ENCODE measurements at regions not wholly inside any gene's neighbourhood (a gene's known extent, or its start where the extent isn't known, plus 50 kb on each side); places are given as distances from the start of the nearest gene placed in this dataset.

DNA sequence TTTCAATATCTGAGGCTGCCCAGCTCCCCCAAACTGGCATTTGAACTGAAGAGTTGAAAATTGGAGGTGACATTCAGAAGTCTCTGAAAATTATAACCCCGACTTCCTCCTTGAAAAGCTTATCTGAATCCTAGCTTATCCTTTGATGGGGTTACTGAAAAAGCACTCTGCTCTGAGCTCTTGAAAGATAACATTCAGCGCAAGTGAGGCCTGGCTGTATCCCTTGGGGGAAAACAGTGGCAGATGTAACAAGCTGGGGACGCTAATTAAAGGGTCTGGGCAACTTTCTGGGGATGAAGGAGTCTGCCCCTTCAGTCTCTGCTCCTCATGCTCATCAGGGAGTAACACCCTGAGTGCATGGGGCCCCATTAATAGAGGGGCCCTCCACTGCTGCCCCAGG is 402.0 kb upstream of the CADM1 start:
- Histone ChIP-seq H3F3A (ENCODE audit: insufficient read depth, low read length) (no peaks in the 10 kb centered on the region), H3K9ac (ENCODE audit: low read length) (no peak overlapping the region), H3K9me3 (ENCODE audit: low read length) (no peaks in the 10 kb centered on the region), H3K36me3 (ENCODE audit: insufficient read depth, low read length) (no peaks in the 10 kb centered on the region), H3K4me1 (ENCODE audit: insufficient read depth, low read length, severe bottlenecking) (no peaks in the 10 kb centered on the region), H3K9me2 (ENCODE audit: low read depth, low read length) (no peaks in the 10 kb centered on the region), H3K4me3 (ENCODE audit: low read depth, low read length, poor library complexity, severe bottlenecking) (no peak overlapping the region), H3K79me2 (ENCODE audit: insufficient read depth, low read length) (no peaks in the 10 kb centered on the region), H3K4me2 (ENCODE audit: low read length) (no peak overlapping the region), H2AFZ (ENCODE audit: low read length) (no peak overlapping the region), H4K20me1 (ENCODE audit: insufficient read depth, low read length) (no peaks in the 10 kb centered on the region), H3K27me3 (ENCODE audit: insufficient read depth, low read length) (no peaks in the 10 kb centered on the region), H3K27ac (ENCODE audit: low read depth, low read length, poor library complexity, severe bottlenecking) (no peak overlapping the region)
- TF ChIP-seq EZH2 (IDR thresholded peaks at IDR 0.05; ENCODE audit: borderline replicate concordance, low read length), result no peak
- TF ChIP-seq, protein P1, sequence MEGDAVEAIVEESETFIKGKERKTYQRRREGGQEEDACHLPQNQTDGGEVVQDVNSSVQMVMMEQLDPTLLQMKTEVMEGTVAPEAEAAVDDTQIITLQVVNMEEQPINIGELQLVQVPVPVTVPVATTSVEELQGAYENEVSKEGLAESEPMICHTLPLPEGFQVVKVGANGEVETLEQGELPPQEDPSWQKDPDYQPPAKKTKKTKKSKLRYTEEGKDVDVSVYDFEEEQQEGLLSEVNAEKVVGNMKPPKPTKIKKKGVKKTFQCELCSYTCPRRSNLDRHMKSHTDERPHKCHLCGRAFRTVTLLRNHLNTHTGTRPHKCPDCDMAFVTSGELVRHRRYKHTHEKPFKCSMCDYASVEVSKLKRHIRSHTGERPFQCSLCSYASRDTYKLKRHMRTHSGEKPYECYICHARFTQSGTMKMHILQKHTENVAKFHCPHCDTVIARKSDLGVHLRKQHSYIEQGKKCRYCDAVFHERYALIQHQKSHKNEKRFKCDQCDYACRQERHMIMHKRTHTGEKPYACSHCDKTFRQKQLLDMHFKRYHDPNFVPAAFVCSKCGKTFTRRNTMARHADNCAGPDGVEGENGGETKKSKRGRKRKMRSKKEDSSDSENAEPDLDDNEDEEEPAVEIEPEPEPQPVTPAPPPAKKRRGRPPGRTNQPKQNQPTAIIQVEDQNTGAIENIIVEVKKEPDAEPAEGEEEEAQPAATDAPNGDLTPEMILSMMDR (IDR thresholded peaks at IDR 0.05; ENCODE audit: low read length), result no peak

DNA sequence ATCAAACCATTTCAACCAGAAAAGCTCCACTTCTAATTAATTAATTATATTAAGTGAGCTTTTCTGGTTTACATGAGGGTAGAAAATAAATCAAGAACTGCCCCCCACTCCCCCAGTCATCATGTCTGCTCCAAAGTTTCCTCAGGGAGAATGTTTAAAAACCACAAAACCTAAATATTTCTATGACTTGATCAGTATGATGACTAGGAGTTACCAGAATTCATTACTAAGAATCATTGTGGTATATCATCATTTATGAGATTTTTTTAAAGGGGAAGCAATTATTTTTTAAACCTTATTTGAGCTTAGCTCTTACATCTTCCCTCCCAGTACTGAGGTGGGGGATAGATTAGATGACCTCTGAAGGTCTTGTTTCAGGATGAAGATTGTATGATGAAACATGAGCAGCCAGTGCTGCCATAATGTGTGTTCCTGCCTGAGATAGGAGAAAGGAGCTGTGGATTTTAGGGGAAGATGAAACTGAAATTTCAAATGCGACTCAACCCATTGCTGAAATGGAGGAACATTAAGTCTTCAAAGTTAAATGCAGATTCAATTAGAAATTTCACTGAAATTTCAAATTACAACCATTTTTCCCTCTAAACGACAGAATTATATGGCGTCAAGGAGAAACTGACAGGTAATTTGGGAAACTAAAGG is 401.3 kb upstream of the CADM1 start:
- H3K4me2 ChIP-seq (ENCODE audit: low read length), result no peak overlapping the region
- no peaks in the 10 kb centered on the region for H3K36me3 ChIP-seq (ENCODE audit: insufficient read depth, low read length)

GRCh38 chr11:115903179-115903578 is 399.0 kb upstream of the CADM1 start:
- H3K9ac ChIP-seq (ENCODE audit: low read length), result no peak overlapping the region
- no peaks in the 10 kb centered on the region for H3K4me1 ChIP-seq (ENCODE audit: insufficient read depth, low read length, severe bottlenecking)
- no peaks in the 10 kb centered on the region for H3K27me3 ChIP-seq (ENCODE audit: insufficient read depth, low read length)
- H3K27ac ChIP-seq (ENCODE audit: low read depth, low read length, poor library complexity, severe bottlenecking), result no peak overlapping the region
- no peak overlapping the region for H3K4me2 ChIP-seq (ENCODE audit: low read length)
- H3K4me3 ChIP-seq (ENCODE audit: low read depth, low read length, poor library complexity, severe bottlenecking), result no peak overlapping the region
- H3K9me2 ChIP-seq (ENCODE audit: low read depth, low read length), result no peaks in the 10 kb centered on the region
- no peaks in the 10 kb centered on the region for H3K36me3 ChIP-seq (ENCODE audit: insufficient read depth, low read length)
- TF ChIP-seq, protein P1 (IDR thresholded peaks at IDR 0.05; ENCODE audit: low read length), result no peak
- TF ChIP-seq EZH2 (IDR thresholded peaks at IDR 0.05; ENCODE audit: borderline replicate concordance, low read length), result no peak
- H3F3A ChIP-seq (ENCODE audit: insufficient read depth, low read length), result no peaks in the 10 kb centered on the region
- no peaks in the 10 kb centered on the region for H4K20me1 ChIP-seq (ENCODE audit: insufficient read depth, low read length)
- H2AFZ ChIP-seq (ENCODE audit: low read length), result no peak overlapping the region
- H3K9me3 ChIP-seq (ENCODE audit: low read length), result no peaks in the 10 kb centered on the region
- no peaks in the 10 kb centered on the region for H3K79me2 ChIP-seq (ENCODE audit: insufficient read depth, low read length)

More for the DNA sequence above, 401.3 kb upstream of the CADM1 start:
- no peak overlapping the region for H2AFZ ChIP-seq (ENCODE audit: low read length)
- TF ChIP-seq EZH2 (IDR thresholded peaks at IDR 0.05; ENCODE audit: borderline replicate concordance, low read length), result no peak
- TF ChIP-seq, protein P1 (IDR thresholded peaks at IDR 0.05; ENCODE audit: low read length), result no peak
- no peak overlapping the region for H3K9ac ChIP-seq (ENCODE audit: low read length)
- H3K4me3 ChIP-seq (ENCODE audit: low read depth, low read length, poor library complexity, severe bottlenecking), result no peak overlapping the region
- H3K27ac ChIP-seq (ENCODE audit: low read depth, low read length, poor library complexity, severe bottlenecking), result no peak overlapping the region
- no peaks in the 10 kb centered on the region for H3K79me2 ChIP-seq (ENCODE audit: insufficient read depth, low read length)
- no peaks in the 10 kb centered on the region for H3F3A ChIP-seq (ENCODE audit: insufficient read depth, low read length)
- H3K9me2 ChIP-seq (ENCODE audit: low read depth, low read length), result no peaks in the 10 kb centered on the region
- H3K4me1 ChIP-seq (ENCODE audit: insufficient read depth, low read length, severe bottlenecking), result no peaks in the 10 kb centered on the region
- H3K9me3 ChIP-seq (ENCODE audit: low read length), result no peaks in the 10 kb centered on the region
- H3K27me3 ChIP-seq (ENCODE audit: insufficient read depth, low read length), result no peaks in the 10 kb centered on the region
- H4K20me1 ChIP-seq (ENCODE audit: insufficient read depth, low read length), result no peaks in the 10 kb centered on the region

All from OCI-LY1 (cell line).